NCI-H748 treated with DMSO at 0.1 percent for 48 hours (cell line): ENCODE measurements at regions not wholly inside any gene's neighbourhood (a gene's known extent, or its start where the extent isn't known, plus 50 kb on each side); places are given as distances from the start of the nearest gene placed in this dataset.
"Not testable (repeated sequence)": the region's sequence is repeated elsewhere in the genome, so short reads cannot be mapped to it uniquely, and the experiment has no call there.

Source experiments
- DNase-seq: peaks from one replicate; lab custom pipeline; 2025; lab: John Stamatoyannopoulos, UW

GRCh38 chr6:90719321-90720195 is 132.7 kb upstream of the MAP3K7 start:
- no peak for DNase-seq

GRCh38 chr6:90716376-90716775 is 129.5 kb upstream of the MAP3K7 start:
- no peak for DNase-seq

DNA sequence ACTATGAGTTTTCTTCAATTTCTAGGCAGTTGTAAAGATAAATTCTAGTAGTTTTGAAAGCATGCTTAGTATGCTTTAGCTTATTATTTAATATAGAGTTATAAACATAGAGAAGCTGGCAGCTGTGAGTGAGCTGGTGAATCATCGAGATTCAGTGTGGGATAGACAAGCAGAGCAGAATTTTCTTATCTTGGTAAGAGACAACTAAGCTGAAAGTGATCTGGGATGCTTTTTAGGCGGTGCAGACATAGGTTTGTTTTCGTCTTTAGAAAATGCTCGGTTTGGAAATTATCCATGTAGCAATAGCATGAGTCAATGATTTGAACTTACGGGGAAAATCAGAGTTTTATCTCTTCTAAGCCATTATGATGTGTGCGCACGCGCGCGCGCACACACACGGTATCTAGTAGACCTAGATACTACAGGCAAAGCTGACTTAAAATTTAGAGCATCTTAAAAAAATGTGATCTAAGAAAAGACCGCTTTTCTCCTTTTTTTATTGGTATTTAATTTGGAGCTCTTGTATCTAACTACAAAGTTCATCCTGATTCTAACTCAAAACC is 128.3 kb upstream of the MAP3K7 start:
- DNase-seq: no peak

GRCh38 chr6:90714319-90714718 is 127.4 kb upstream of the MAP3K7 start:
- no peak for DNase-seq

DNA sequence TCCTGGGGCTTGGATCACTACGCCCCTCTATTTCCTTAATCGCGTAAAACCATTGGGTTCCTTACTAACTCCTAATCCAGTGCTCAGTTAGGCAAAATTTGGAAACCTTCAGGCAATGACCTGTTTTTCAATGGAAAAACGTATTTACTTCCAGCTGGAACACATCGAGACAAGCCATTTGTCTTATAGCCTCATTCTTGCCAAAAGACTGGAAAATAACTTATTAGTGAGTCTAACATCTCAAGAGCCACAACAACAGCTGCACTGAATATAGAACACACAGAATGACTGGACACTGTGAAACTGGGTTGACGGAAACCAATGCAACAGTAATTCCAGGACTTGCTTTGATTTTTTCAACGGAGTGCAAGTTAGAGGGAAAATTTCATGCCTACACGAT is 125.2 kb upstream of the MAP3K7 start:
- DNase-seq: no peak

GRCh38 chr6:90709431-90709996 is 122.6 kb upstream of the MAP3K7 start:
- DNase-seq: no peak

GRCh38 chr6:90708206-90708737 is 121.4 kb upstream of the MAP3K7 start:
- no peak for DNase-seq

- no peak for DNase-seq
Observed at GRCh38 chr6:90707246-90707645, 120.4 kb upstream of the MAP3K7 start.

GRCh38 chr6:90703336-90703735 is 116.5 kb upstream of the MAP3K7 start:
- no peak for DNase-seq

DNA sequence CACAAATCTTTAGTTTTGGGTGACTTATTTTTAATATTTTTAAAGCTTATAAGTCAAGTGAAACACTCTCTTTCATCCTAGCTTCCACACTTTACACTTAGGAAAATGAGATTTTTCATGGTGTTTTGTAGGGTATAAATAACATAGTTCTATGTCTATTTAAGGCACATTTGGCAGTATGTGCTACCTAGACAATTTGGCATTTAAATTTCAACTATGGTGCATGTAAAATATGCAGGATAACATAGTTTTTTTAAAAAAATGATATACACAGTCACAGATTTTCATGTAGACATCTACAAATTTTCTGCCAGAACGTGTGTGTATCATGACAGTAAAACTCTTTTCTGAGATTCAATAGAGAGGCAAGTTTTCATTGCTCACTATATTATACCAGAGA is 115.1 kb upstream of the MAP3K7 start:
- DNase-seq: no peak

GRCh38 chr6:90701146-90701781 is 114.4 kb upstream of the MAP3K7 start:
- DNase-seq: peak; percentile 10

GRCh38 chr6:90695316-90695715 is 108.4 kb upstream of the MAP3K7 start:
- DNase-seq: no peak

GRCh38 chr6:90694802-90695201 is 107.9 kb upstream of the MAP3K7 start:
- no peak for DNase-seq

DNA sequence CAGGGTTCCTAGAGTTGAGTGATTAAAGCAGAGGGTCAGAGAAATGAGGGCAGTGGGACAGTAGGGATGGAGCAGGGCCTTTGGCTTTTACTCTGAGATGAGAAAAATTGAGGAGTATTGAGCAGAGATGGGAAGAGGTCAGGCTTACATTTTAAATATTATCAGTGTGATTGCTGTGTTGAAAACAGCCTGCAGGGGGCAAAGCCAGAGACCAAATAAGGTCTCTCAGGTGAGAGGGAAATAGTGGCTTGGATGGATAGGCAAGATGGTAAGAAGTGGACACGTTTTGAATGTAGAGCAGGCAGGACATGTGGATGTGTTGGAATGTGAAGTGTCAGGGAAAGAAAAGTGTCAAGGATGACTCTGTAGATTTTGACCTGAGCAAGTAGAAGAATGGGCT is 105.0 kb upstream of the MAP3K7 start:
- no peak for DNase-seq

DNA sequence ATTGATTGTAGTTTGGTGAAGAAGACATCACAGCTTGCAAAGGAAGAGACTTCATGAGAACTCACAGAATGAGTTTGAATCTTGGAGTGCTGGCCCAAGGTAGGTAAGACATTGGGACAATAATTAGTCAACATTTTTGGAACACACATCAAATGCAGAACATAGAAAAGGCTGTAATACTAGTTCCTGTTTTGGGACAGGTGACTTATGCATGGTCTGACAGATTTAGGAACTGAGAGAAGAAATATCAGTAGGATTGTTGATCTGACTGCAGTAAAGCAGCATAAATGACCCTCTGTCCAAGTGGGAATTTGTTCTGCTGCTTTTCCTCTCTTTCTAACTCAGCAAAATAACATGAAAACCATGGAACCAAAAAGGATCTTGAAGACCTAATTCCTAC is 102.3 kb upstream of the MAP3K7 start:
- DNase-seq: no peak

DNA sequence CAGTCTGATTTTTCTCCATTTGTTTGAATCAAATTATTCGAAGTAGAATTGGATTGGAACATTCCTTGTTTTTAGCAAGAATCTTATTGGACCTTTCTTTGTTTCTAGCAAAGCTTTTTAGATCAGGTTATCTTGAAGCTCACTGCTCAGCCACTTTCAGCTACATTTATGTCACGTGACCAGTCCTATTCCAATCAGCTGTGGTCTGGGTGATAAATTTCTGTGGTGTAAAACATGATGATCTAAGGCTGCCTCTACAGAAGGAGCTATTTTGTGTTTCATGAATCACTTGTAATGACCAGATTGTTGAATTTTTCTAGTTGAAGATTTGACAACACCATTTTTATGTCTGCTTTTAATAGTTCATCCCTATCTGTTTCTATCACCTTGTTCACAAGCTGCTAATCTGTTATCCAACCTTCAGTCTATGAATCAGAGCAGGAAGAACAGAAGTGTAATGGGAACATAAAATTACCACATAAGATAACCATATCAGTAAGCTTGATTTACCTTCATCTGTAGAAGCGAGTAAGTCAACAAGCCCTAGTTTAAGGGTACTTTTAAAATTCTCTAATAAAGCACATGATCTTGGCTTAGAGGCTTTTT is 101.0 kb upstream of the MAP3K7 start:
- no peak for DNase-seq

GRCh38 chr6:90681863-90682262 is 95.0 kb upstream of the MAP3K7 start:
- DNase-seq: no peak

- DNase-seq: no peak
Observed at GRCh38 chr6:90678049-90678779, 91.3 kb upstream of the MAP3K7 start.

DNA sequence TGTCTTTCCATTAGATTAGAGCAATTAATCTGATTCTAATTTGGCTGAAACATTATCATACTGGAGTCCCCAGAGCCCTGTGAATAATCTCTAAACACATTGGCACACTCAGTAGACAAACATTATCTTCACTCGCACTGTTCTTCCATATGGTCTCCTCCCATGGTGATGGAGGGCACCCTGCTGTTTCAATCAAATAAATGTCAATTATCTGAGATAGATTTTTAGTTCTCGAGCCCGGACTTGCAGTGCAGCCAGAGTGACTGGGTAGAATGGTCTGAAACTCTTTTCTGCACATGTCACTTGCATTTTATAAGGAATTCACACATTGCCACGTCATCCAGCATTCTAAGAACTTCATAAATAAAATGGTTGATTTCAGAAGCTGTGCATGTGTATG is 90.6 kb upstream of the MAP3K7 start:
- peak; percentile 56 for DNase-seq

DNA sequence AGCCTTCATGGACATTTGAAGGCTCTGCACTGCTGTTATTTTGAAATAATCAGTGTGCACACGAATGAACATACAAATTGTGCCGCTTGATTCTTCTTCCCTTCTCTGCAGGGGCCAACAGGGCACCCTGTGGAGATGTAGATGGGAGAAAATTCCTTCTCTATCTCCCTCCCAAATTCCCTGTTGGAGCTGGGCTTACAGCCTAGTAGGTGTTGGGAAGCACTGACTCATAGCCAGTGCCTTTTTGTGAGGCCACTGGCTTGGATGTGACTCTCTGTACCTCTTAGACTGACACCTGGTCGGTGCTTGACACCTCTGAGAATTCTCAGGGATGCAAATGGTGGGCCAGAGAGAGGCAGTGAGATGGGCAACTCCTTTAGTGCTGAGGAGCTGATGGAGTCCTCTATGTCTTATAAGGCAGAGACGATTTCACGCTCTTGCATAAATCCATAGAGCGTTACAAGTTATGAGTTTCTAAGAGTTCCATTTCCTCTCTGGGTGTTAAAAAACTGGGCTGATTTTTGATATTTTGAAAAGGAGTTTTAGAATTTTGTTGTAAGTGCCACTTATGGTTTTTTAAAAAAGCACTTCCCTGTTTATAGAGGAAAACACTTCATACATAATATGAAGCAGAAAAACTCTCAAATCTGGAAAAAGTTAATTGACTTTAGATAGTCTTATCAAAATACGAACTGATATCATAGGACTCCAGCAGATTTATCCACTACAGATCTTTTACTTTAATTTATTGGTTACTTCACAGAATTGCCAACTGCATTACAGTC is 89.8 kb upstream of the MAP3K7 start:
- no peak for DNase-seq

- not testable (repeated sequence) for DNase-seq
Observed at GRCh38 chr6:90675107-90675506, 88.2 kb upstream of the MAP3K7 start.
